ENCODE measurements at regions not wholly inside any gene's neighbourhood (a gene's known extent, or its start where the extent isn't known, plus 50 kb on each side); places are given as distances from the start of the nearest gene placed in this dataset.

- Histone ChIP-seq H3K36me3 (no peaks in the 10 kb centered on the region), H3K9me3 (no peaks in the 10 kb centered on the region), H3K27me3 (no peaks in the 10 kb centered on the region), H3K27ac (no peak overlapping the region), H3K4me1 (no peaks in the 10 kb centered on the region), H3K4me3 (no peak overlapping the region)
- intact Hi-C loops (cut with DNase I), result no loop called here
- no peak for TF ChIP-seq CTCF (IDR thresholded peaks at IDR 0.05)
- DNase-seq (no peak), ATAC-seq (no peak)
Observed at GRCh38 chr17:70011750-70012149, 63.3 kb upstream of the KCNJ16 start.

- H3K9me3 ChIP-seq, result no peaks in the 10 kb centered on the region
- intact Hi-C loops (cut with DNase I), result no loop called here
- no peaks in the 10 kb centered on the region for H3K4me1 ChIP-seq
- H3K36me3 ChIP-seq, result no peaks in the 10 kb centered on the region
- no peak overlapping the region for H3K4me3 ChIP-seq
- no peak overlapping the region for H3K27ac ChIP-seq
- no peaks in the 10 kb centered on the region for H3K27me3 ChIP-seq
- no peak for TF ChIP-seq CTCF (IDR thresholded peaks at IDR 0.05)
- ATAC-seq, result no peak
- DNase-seq, result no peak
Observed at GRCh38 chr17:70013911-70014310, 61.1 kb upstream of the KCNJ16 start.

GRCh38 chr17:70017112-70017511, 57.9 kb upstream of the KCNJ16 start:
- no peak for DNase-seq
- intact Hi-C loops (cut with DNase I), result no loop called here
- Histone ChIP-seq H3K27ac (no peak overlapping the region), H3K4me1 (no peaks in the 10 kb centered on the region), H3K9me3 (no peaks in the 10 kb centered on the region), H3K4me3 (no peak overlapping the region), H3K27me3 (no peaks in the 10 kb centered on the region), H3K36me3 (no peaks in the 10 kb centered on the region)
- no peak for TF ChIP-seq CTCF (IDR thresholded peaks at IDR 0.05)
- no peak for ATAC-seq

- Histone ChIP-seq H3K4me3 (no peak overlapping the region), H3K27me3 (no peaks in the 10 kb centered on the region), H3K4me1 (no peaks in the 10 kb centered on the region), H3K9me3 (no peaks in the 10 kb centered on the region), H3K36me3 (no peaks in the 10 kb centered on the region), H3K27ac (no peak overlapping the region)
- TF ChIP-seq CTCF (IDR thresholded peaks at IDR 0.05), result no peak
- intact Hi-C loops (cut with DNase I), result no loop called here
- no peak for ATAC-seq
- DNase-seq, result no peak
Observed at GRCh38 chr17:70017941-70018340, 57.1 kb upstream of the KCNJ16 start.

GRCh38 chr17:70021726-70022125, 53.3 kb upstream of the KCNJ16 start:
- Histone ChIP-seq H3K9me3 (no peaks in the 10 kb centered on the region), H3K27me3 (no peaks in the 10 kb centered on the region), H3K36me3 (no peaks in the 10 kb centered on the region), H3K4me3 (no peak overlapping the region), H3K27ac (no peak overlapping the region), H3K4me1 (no peaks in the 10 kb centered on the region)
- TF ChIP-seq CTCF (IDR thresholded peaks at IDR 0.05), result no peak
- intact Hi-C loops (cut with DNase I), result no loop called here
- no peak for DNase-seq
- ATAC-seq, result no peak
